GM18511 (cell line): ENCODE measurements at regions not wholly inside any gene's neighbourhood (a gene's known extent, or its start where the extent isn't known, plus 50 kb on each side); places are given as distances from the start of the nearest gene placed in this dataset.
"Not testable (repeated sequence)": the region's sequence is repeated elsewhere in the genome, so short reads cannot be mapped to it uniquely, and the experiment has no call there.

ENCODE experiments used
- ATAC-seq: cut with Tn5 transposase; IDR thresholded peaks from one replicate; pipeline ENCODE4 v1.9.1; 2021; ENCODE audit warnings: mild to moderate bottlenecking, moderate library complexity; ENCODE audit not compliant: unreplicated experiment

DNA sequence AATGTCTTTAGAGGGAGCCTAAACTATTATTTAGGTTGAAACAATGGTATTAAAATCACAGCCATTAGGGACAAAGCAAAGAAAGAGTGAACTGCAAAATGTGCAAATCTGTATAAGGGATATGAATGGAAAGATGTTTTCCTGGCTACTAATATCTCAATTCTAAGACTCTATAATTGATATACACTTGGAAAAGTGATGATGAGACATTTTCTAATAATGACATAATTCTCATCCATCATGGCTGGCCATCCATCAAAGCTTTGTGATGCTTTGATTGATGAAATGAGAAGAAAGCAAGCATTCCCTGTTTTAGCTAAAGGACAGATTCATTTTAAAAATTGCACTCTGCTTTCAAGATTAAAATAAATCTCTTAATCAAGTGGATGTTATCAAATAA, 965.5 kb upstream of the IGFBP7 start:
- no peak for ATAC-seq

DNA sequence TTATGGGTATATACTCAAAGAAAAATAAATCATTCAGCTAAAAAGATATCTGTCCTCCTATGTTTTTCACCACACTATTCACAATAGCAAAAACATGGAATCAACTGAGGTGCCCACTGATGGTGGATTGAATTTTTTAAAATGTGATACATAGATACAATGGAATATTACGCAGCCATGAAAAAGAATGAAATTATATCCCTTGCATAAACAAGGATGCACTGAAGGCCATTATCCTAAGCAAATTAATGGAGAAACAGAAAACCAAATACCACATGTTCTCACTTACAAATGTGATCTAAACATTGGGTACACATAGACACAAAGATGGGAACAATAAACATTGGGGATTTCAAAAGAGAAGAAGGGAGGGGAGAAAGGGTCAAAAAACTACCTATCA, 964.2 kb upstream of the IGFBP7 start:
- no peak for ATAC-seq

DNA sequence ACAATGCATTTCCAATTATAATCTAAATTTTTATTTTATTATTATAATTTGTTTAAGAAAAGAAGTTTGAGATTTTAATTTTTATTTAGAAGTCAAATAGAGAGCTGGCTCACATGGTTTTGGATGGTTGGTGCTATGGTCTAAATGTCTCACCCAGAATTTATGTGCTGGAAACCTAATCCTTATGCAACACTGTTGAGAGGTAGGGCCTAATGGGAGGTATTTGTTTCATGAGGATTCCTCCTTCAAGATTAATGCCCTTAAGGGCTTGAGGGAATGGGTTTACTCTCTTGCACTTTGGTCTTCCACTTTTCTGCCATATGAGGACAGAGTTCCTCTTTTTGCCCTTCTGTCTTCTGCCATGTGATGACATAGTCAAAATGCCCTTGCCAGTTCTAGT, 960.5 kb upstream of the IGFBP7 start:
- ATAC-seq = no peak

DNA sequence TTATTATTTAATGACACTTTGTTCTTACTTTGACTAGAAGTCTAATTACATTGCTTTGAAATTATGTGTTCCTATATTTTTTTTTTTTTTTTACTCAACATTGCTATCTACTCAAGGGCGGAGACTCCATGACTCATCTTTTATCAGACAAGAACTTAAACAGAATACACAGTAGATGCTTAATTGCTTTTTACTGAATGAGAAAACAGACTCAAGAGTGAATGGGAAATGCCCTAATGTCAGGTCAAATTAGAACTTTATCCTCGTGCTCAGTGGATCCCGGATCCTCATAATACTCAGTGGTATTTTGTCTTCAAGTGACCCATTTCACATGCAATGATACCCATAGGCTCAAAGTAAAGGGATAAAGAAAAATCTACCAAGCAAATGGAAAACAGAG, 954.5 kb upstream of the IGFBP7 start:
- no peak for ATAC-seq

DNA sequence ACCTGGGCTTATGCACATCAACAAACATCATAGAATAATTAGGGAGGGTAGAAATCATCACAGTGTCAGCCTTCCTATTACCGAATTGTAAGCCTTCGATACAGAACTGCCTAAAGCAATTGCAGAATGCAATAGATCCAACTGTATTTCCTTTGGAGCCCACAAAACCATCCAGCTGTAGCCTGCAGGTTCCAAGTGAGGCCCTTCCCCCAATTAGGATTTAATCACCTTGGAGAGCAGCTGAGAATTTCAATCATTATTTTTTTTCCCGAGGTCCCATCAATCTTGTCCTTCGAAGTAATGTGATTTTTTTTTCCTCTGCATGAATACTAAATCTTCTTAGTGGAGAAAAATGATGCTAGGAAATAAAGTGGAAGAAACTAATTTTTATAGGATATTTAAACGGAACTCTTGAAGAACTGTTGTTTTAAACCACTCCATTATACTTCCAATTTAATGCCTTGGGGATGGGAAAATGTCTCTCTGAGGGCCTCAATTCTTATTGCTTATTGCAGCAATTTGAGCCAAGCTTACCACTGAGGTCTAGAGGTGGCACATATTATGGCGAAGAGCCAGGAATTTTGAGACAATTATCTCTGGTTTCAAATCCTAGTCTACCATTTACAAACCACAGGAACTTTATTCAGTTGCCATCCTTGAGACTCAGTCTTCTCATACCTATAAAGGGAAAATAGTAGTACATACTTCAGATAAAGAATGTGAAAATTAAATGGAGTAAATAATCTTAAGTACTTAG, 953.4 kb upstream of the IGFBP7 start:
- ATAC-seq = no peak

DNA sequence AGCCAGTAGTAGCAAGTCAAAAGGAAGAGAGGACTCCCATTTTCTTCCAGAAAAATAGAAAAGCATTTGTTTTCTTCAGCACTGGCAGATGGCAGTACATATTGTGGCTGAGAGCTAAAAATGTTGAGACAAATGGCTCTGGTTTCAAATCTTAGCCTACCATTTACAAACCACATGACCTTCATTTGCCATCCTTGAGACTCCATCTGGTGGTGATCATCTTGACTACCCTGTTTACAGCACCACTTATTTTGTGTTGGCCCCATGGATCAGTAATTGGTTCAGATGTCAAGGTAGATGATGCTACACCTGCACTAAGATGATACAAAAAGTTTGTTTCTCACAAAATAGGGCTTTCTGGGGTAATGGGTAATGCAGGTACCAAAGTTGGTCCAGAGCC, 951.8 kb upstream of the IGFBP7 start:
- ATAC-seq = no peak

DNA sequence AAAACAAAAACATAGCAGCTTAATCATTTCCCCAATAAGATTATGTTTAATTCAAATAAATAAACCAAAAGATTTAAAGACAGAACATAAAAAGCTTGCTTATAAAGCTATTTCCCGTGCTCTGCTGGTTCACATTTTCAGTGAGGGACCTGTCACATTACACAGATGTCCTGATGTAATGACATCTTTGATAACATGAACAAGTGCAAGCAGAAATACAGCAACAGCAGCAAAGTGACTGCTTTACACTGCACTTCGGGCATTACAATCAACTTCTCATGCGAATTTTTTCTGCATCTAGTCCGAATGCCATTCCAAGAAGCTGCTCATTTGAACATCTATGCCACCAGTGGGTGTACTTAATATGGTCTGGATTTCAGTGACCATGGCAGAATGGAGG, 940.3 kb upstream of the IGFBP7 start:
- ATAC-seq = no peak

DNA sequence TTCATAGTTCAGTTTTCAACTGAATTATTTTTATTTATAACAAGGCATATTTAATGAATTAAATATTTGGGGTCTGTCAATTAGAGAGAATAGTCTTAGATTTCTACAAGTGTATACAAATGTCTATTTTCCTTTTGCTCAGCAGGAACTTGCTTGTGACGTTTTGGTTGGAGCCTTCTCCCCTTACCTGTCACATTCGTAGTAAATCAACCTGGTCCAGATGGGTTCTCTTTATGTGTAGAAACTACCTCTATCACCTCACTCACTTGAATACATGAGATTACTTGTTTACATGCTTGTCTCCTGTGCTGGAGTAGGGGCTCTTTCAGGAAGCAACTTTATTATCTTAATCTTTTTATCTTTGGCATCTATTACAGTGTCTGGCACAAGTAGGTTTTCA, 938.3 kb upstream of the IGFBP7 start:
- no peak for ATAC-seq

DNA sequence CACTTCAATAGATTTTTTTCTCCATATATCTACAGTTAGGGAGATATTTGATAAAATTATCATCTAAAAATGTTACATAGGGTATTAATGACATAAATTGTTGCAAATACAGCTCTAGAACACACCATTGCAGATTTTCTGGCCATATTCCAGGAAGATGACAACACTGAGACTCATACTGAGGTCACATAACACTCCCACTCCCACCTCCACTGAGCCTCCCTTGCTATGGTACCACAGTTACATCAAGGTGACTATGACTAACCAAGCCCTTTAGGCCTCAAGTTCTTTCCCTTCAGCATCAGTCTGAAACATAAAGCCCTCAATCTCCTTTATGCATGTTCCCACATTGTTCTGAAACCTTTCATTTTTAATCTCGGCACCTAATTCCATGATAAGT, 932.0 kb upstream of the IGFBP7 start:
- no peak for ATAC-seq

DNA sequence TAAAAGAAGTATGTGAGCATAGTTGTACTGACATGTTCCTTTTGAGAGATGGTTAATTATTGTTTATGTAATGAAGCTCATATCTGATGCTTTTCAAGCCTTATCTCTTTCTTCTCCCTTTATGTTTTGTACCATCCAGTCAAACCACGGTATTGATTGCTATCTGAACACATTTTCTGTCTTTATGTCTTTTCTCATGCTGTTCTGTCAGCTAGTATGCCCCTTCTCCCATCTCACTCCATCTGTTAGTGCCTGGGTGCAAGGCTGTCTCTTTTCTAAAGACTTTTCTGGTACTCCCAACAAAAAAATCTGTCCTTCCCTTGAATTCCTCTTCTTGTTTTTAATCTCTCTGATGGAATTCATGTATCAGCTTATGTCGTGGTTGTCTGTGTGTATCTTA, 883.8 kb upstream of the IGFBP7 start:
- no peak for ATAC-seq

DNA sequence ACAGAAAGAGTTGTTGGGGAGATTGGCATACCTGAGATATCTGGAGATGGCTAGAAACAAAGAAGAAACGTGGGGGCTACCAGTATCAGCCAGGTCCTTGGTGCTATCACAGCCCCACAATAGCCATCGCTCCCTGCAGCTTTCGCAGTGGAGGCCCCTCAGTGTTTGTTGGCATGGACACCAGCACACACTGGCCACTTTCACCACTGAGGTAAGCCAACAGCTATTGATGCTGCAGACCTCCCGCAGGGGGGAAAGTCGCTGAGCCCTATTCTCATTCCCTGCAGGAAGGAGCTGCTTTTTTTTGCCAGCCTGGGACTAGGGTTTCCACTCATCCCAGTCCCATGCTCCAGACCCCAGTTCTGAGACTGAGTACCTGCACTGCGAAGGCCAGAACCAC, 879.2 kb upstream of the IGFBP7 start:
- no peak for ATAC-seq

DNA sequence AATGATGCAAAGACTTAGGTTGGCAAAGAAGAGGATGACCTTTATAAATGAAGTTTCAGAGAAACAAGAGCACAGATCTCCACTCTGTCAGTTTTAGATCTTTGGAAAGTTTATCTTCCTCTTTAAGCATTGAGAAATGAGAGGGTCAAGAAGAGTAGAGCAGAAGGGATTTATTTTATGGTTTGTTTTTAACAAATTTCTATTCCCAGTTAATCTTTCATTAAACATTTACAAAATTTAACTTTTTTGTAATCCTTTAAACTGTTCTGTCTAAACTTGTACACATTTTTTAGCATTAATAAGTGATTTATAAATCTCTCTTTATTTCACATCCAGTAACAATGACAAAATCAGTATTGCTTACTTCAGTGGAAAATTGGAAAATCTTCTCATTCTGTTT, 875.0 kb upstream of the IGFBP7 start:
- no peak for ATAC-seq

DNA sequence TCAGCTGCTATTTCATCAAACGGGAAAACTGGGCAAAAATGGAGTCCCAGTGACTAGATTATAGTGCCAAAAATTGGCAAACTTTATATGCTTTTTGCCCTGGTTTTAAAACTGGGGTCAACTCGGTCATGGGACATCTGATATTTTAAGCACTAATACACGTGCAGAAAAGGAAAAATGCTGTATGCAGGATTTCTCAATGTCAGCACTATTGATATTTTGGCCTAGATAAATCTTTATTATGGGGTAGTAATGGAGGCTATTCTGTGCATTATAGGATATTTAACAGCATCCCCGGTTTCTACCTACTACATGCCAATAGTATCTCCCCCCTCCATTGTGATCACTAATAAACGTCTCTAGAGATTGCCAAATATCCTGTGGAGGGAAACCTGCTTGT, 870.9 kb upstream of the IGFBP7 start:
- no peak for ATAC-seq

DNA sequence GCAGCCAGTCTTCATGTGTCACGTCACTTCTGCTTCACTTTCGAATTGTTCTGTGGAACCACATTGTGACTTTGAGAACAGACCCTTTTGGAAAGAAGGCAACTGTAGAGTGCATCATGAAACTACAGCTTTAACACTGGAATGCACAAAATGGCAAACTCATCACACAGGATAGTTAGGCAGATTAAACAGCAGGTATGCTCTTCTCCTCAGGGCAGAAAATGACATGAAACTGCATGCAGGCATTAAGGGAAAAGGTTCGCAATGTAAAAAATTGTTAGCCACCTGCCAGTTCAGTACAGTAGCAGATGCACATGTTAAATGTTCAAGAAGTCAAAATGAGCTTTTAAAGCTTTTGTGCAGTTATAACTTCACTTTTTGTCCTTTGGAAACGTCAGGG, 864.6 kb upstream of the IGFBP7 start:
- no peak for ATAC-seq

DNA sequence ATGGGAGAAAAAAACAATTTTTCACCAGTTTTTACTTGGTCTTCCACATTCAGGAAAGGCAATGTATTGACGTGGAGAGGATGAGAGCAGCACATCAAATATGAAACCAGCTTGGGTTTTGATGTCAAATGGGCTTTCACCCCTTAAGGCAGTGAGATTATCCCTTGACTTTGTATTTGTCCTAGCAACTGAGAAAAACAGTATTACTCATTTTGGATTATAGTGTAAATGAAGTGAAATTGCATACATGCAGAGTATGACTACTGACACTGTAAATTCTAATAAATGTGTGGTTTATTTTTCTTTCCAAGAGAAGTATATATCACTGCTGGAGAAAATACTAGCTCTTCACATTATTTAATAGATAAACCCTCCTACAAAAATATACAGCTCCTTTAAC, 863.6 kb upstream of the IGFBP7 start:
- no peak for ATAC-seq

DNA sequence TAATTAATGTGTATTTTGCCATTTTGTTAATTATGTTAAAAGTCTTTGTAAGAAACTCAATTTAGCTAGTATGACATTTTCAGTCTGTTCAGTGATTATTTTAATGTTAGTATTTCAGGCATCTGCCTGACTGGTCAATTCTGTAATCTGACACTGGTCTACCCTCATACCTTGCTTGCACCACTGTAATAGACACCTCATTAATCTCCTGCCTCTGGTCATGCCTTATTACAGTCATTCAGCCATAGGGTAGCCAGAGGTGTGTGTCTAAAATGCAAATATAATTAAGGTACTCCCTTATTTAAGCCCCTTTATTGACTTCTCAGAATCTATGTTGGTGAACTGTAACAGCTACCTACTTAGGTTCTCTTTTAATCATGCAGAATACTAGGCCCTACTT, 861.1 kb upstream of the IGFBP7 start:
- ATAC-seq = no peak

DNA sequence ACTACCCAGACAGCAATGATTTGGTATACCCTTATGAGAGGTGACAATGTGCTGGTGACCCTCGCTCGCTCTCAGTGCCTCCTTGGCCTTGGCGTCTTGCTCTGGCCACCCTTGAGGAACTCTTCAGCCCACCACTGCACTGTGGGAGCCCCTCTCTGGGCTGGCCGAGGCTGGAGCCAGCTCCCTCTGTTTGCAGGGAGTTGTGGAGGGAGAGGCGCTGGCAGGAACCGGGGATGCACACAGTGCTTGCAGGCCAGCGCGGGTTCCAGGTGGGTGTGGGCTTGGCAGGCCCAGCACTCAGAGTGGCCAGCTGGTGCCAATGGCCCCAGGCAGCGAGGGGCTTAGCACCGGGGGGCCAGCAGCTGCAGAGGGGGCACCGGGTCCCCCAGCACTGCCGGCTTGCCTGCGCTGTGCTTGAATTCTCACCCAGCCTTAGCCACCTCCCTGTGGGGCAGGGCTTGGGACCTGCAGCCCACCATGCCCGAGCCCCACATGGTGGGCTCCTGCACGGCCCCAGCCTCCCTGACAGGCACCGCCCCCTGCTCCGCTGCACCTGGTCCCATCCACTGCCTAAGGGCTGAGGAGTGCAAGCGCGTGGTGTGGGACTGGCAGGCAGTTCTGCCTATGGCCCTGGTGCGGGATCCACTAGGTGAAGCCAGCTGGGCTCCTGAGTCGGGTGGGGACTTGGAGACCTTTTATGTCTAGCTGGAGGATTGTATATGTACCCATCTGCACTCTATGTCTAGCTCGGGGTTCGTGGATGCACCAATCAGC, 857.0 kb upstream of the IGFBP7 start:
- ATAC-seq = no peak

DNA sequence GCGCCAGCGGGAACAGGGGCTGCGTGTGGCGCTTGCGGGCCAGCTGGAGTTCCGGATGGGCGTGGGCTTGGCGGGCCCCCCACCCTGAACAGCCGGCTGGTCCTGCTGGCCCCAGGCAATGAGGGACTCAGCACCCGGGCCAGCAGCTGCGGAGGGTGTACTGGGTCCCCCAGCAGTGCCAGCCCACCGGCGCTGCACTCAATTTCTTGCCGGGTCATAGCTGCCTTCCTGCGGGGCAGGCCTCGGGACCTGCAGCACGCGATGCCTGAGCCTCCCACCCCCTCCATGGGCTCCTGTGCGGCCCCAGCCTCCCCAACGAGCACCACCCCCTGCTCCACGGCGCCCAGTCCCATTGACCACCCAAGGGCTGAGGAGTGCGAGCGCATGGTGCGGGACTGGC, 855.2 kb upstream of the IGFBP7 start:
- not testable (repeated sequence) for ATAC-seq

DNA sequence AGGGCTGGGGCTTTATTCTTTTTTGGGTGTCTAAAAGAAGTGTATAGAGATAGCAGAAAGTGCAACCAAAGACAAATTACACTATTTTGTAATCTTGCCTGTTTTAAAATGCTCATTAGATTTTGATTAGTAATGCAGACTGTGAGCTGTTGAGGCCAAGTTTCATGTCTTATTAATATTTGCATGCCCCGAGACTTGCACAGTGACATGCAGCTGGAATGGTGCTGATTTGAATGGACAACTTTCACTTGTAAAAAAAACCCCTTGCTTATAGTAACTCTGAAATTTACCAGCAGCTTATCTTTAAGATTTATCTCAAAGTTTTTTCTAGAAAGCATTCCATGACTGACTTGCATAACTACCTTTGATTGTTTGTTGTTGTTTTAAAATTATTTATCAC, 835.1 kb upstream of the IGFBP7 start:
- no peak for ATAC-seq

DNA sequence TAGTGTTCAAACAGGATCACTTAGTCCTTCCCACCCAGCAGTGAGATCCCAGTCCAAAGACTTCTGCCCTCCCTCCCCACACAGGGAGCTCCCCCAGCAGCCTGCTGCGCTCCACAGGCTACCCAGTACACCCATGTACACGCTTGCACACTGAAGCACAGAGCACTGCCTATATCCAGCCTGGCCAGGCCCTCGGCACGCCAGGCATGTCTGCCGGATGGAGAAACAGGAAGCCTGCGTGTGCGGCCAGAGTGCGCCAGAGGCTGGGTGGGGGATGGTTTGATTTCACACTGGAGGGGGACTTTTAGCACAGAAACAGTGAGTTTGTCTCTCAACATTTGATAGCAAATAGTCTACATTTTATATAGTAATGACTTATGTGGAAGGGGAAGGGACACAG, 833.5 kb upstream of the IGFBP7 start:
- no peak for ATAC-seq

DNA sequence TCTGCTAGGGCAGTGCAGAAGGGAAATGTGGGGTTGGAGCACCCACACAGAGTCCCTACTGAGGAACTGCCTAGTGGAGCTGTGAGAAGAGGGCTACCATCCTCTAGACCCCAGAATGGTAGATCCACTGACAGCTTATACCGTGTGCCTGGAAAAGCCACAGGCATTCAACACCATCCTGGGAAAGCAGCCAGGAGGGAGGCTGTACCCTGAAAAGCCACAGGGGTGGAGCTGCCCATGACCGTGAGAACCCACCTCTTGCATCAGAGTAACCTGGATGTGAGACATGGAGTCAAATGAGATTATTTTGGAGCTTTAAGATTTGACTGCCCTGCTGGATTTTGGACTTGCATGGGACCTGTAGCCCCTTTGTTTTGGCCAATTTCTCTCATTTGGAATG, 827.1 kb upstream of the IGFBP7 start:
- not testable (repeated sequence) for ATAC-seq

DNA sequence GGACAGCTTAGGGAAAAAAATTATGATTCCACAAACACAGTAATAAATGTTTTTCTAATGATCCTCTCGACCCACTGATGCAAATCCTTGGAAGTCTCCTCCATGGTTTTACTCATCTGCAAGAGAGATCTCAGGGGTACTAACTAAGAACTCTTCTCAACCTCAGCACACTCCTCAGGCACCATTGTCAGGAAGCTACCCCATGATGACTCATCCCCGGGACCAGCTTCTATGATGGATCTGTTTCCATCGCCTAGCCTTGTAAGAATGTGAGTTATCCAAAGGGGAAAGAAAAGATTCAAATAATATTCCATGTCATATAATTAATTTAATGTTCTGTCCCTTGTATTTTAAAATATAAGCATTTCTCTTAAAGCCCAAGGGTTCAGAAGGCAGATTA, 816.1 kb upstream of the IGFBP7 start:
- no peak for ATAC-seq

DNA sequence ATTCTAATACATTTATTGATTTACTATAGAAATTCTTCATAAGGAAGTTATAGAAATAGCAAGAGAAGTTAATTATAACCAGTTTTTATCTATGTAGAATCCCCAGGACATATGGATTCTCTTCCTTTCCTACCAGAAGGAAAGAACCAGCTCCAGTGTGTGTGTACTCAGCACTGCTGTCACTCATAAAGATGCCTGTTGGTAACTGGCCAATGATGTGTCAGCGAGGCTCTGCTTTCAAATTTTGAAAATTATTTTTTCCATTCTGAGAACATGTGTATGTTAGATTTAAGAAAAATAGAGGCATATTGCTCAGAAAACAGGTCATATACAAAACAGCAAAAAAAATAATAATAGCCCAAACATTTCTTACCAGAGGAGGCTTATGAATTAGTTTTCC, 814.8 kb upstream of the IGFBP7 start:
- ATAC-seq = no peak
